Smooth muscle cell (in vitro differentiated cells): ENCODE measurements at regions not wholly inside any gene's neighbourhood (a gene's known extent, or its start where the extent isn't known, plus 50 kb on each side); places are given as distances from the start of the nearest gene placed in this dataset.
"Not testable (repeated sequence)": the region's sequence is repeated elsewhere in the genome, so short reads cannot be mapped to it uniquely, and the experiment has no call there.

ENCODE experiments used
- DNase-seq: peaks from one replicate; lab custom pipeline; 2025; ENCODE audit not compliant: unreplicated experiment; lab: John Stamatoyannopoulos, UW
- H2AFZ ChIP-seq: fragments of 200-600 bp; sonication (generic); 2 replicates; pipeline ENCODE4 v1.6.0; 2016; ENCODE audit warnings: antibody characterized with exemption, low read depth, mild to moderate bottlenecking
- H3F3A ChIP-seq: fragments of 200-600 bp; sonication (generic); 2 replicates; pipeline ENCODE4 v1.6.0; 2017; ENCODE audit warnings: antibody characterized with exemption, low read depth
- H3K27ac ChIP-seq: fragments of 200-600 bp; sonication (generic); 2 replicates; pipeline ENCODE4 v1.5.1; 2016; ENCODE audit warnings: low read depth, mild to moderate bottlenecking
- H3K27me3 ChIP-seq: fragments of 200-600 bp; sonication (generic); 2 replicates; pipeline ENCODE4 v1.6.1; 2016; ENCODE audit warnings: low read depth, mild to moderate bottlenecking
- H3K36me3 ChIP-seq: fragments of 200-600 bp; sonication (generic); 2 replicates; pipeline ENCODE4 v1.5.1; 2016; ENCODE audit warnings: low read depth
- H3K4me1 ChIP-seq: fragments of 200-600 bp; sonication (generic); 2 replicates; pipeline ENCODE4 v1.5.1; 2016; ENCODE audit warnings: low read depth
- H3K4me2 ChIP-seq: fragments of 200-600 bp; sonication (generic); 2 replicates; pipeline ENCODE4 v1.6.0; 2016; ENCODE audit warnings: mild to moderate bottlenecking
- H3K4me3 ChIP-seq: fragments of 200-600 bp; sonication (generic); 2 replicates; pipeline ENCODE4 v1.5.1; 2016; ENCODE audit warnings: mild to moderate bottlenecking
- H3K79me2 ChIP-seq: fragments of 200-600 bp; sonication (generic); 2 replicates; pipeline ENCODE4 v1.6.0; 2016; ENCODE audit warnings: low read depth, mild to moderate bottlenecking
- H3K9ac ChIP-seq: fragments of 200-600 bp; sonication (generic); 2 replicates; pipeline ENCODE4 v1.6.0; 2016; ENCODE audit warnings: low read depth
- H3K9me3 ChIP-seq: fragments of 200-600 bp; sonication (generic); replicated peaks from 2 replicates; pipeline ENCODE4 v1.5.1; 2016; ENCODE audit warnings: low read depth
- H4K20me1 ChIP-seq: fragments of 200-600 bp; sonication (generic); 2 replicates; pipeline ENCODE4 v1.6.0; 2016; ENCODE audit warnings: low read depth
- CTCF ChIP-seq: fragments of 200-600 bp; sonication (generic); IDR thresholded peaks from 2 replicates; pipeline ENCODE4 v1.5.1; 2017; ENCODE audit warnings: borderline replicate concordance, mild to moderate bottlenecking, antibody characterized with exemption; ENCODE audit not compliant: insufficient read depth, poor library complexity, severe bottlenecking
- WGBS: methylation state at CpG from one replicate; pipeline ENCODE4 v1.1.7; 2016; ENCODE audit warnings: low lambda C conversion rate; 5-methylcytosine and 5-hydroxymethylcytosine counted together

GRCh38 chr17:30597776-30598288 lies 120.6 kb downstream of the GOSR1 start:
- Histone ChIP-seq H3K4me1 (peaks cover 10% of the 10 kb centered on the region), H2AFZ (no peak overlapping the region), H3K36me3 (no peaks in the 10 kb centered on the region), H4K20me1 (peaks cover 11% of the 10 kb centered on the region), H3K79me2 (peaks cover 16% of the 10 kb centered on the region), H3F3A (no peaks in the 10 kb centered on the region), H3K4me2 (peak overlapping the region; percentile 36), H3K27me3 (no peaks in the 10 kb centered on the region), H3K4me3 (no peak overlapping the region), H3K9ac (no peak overlapping the region), H3K9me3 (no peaks in the 10 kb centered on the region), H3K27ac (peak overlapping the region; percentile 2)
- 37% methylated on average over 4 of the region's 4 CpGs for WGBS
- DNase-seq = no peak
- no peak for TF ChIP-seq CTCF

- H4K20me1 ChIP-seq, H3K4me1 ChIP-seq, H3K4me3 ChIP-seq, H3K9me3 ChIP-seq, H3K27ac ChIP-seq, H3K36me3 ChIP-seq, H3K9ac ChIP-seq, H2AFZ ChIP-seq, DNase-seq, H3F3A ChIP-seq, H3K27me3 ChIP-seq: not testable (repeated sequence)
- peak overlapping the region; percentile 28 for H3K4me2 ChIP-seq
- peaks cover 12% of the 10 kb centered on the region for H3K79me2 ChIP-seq
- WGBS = 93% methylated on average over 6 of the region's 8 CpGs
Observed at GRCh38 chr17:30596948-30597775, 120.0 kb downstream of the GOSR1 start.

GRCh38 chr17:30594953-30595371 lies 117.8 kb downstream of the GOSR1 start:
- not testable (repeated sequence) for H3K4me3 ChIP-seq, H3K4me1 ChIP-seq, H3K36me3 ChIP-seq, H3K9me3 ChIP-seq, H3K79me2 ChIP-seq, H2AFZ ChIP-seq, H3K27ac ChIP-seq, H3K27me3 ChIP-seq, H3F3A ChIP-seq, H4K20me1 ChIP-seq, H3K9ac ChIP-seq, DNase-seq, H3K4me2 ChIP-seq
- 74% methylated on average over 10 of the region's 10 CpGs for WGBS

- Histone ChIP-seq H3F3A (no peaks in the 10 kb centered on the region), H3K27ac (no peak overlapping the region), H3K9me3 (no peaks in the 10 kb centered on the region), H3K4me3 (no peak overlapping the region), H3K27me3 (no peaks in the 10 kb centered on the region), H3K4me2 (no peak overlapping the region), H3K4me1 (peaks cover 8% of the 10 kb centered on the region), H4K20me1 (no peaks in the 10 kb centered on the region), H3K36me3 (no peaks in the 10 kb centered on the region), H3K79me2 (no peaks in the 10 kb centered on the region), H2AFZ (no peak overlapping the region), H3K9ac (no peak overlapping the region)
- TF ChIP-seq CTCF = no peak
- no peak for DNase-seq
- WGBS = 74% methylated on average over 18 of the region's 18 CpGs
Observed at GRCh38 chr17:30594223-30594952, 117.2 kb downstream of the GOSR1 start.
